SK-N-SH treated with all-trans-retinoic acid at 6 μM for 48 hours (cell line): ENCODE measurements at regions not wholly inside any gene's neighbourhood (a gene's known extent, or its start where the extent isn't known, plus 50 kb on each side); places are given as distances from the start of the nearest gene placed in this dataset.

Source experiments
- ATAC-seq: fragments of 200-7000 bp; cut with Tn5 transposase; 3 replicates; pipeline ENCODE4 v1.9.1; 2020; ENCODE audit warnings: mild to moderate bottlenecking, moderate library complexity
- BACH2 ChIP-seq: fragments of 250-450 bp; sonication (Bioruptor Pico); IDR thresholded peaks from 2 replicates; pipeline ENCODE4 v1.9.0; 2021; ENCODE audit warnings: mild to moderate bottlenecking, borderline replicate concordance
- CREB5 ChIP-seq: fragments of 250-450 bp; sonication (Bioruptor Pico); IDR thresholded peaks from 2 replicates; pipeline ENCODE4 v1.5.1; 2020; ENCODE audit warnings: low read depth, mild to moderate bottlenecking, moderate library complexity
- CSDC2 ChIP-seq: fragments of 250-450 bp; sonication (Bioruptor Pico); IDR thresholded peaks from 2 replicates; pipeline ENCODE4 v1.5.0; 2020; ENCODE audit warnings: mild to moderate bottlenecking, moderate library complexity
- CSRNP3 ChIP-seq: fragments of 250-450 bp; sonication (Bioruptor Pico); IDR thresholded peaks from 2 replicates; pipeline ENCODE4 v1.5.1; 2021; ENCODE audit warnings: mild to moderate bottlenecking, moderate library complexity
- ESRRG ChIP-seq: fragments of 250-450 bp; sonication (Bioruptor Pico); IDR thresholded peaks from 2 replicates; pipeline ENCODE4 v1.6.1; 2021; ENCODE audit warnings: mild to moderate bottlenecking
- OSR1 ChIP-seq: fragments of 250-450 bp; sonication (Bioruptor Pico); IDR thresholded peaks from 2 replicates; pipeline ENCODE4 v1.8.0; 2022; ENCODE audit warnings: moderate library complexity, mild to moderate bottlenecking, inconsistent platforms
- PATZ1 ChIP-seq: fragments of 250-450 bp; sonication (Bioruptor Pico); IDR thresholded peaks from 2 replicates; pipeline ENCODE4 v1.8.0; 2020; ENCODE audit warnings: mild to moderate bottlenecking, moderate library complexity, borderline replicate concordance
- POU6F1 ChIP-seq: fragments of 250-450 bp; sonication (Bioruptor Pico); IDR thresholded peaks from 2 replicates; pipeline ENCODE4 v1.8.0; 2021; ENCODE audit warnings: low read depth, mild to moderate bottlenecking, moderate library complexity, borderline replicate concordance
- PPARA ChIP-seq: fragments of 250-450 bp; sonication (Bioruptor Pico); IDR thresholded peaks from 2 replicates; pipeline ENCODE4 v1.5.0; 2020; ENCODE audit warnings: mild to moderate bottlenecking, borderline replicate concordance
- RARB ChIP-seq: fragments of 250-450 bp; sonication (Bioruptor Pico); IDR thresholded peaks from 2 replicates; pipeline ENCODE4 v1.8.0; 2021; ENCODE audit warnings: mild to moderate bottlenecking, moderate library complexity
- TCF4 ChIP-seq: fragments of 250-450 bp; sonication (Bioruptor Pico); IDR thresholded peaks from 2 replicates; pipeline ENCODE4 v1.8.0; 2021; ENCODE audit warnings: mild to moderate bottlenecking, moderate library complexity, borderline replicate concordance
- TOX ChIP-seq: fragments of 250-450 bp; sonication (Bioruptor Pico); IDR thresholded peaks from 2 replicates; pipeline ENCODE4 v1.8.0; 2021; ENCODE audit warnings: mild to moderate bottlenecking, moderate library complexity, borderline replicate concordance
- TSHZ2 ChIP-seq: fragments of 250-450 bp; sonication (Bioruptor Pico); IDR thresholded peaks from 2 replicates; pipeline ENCODE4 v1.5.0; 2020; ENCODE audit warnings: mild to moderate bottlenecking, moderate library complexity
- ZC3H10 ChIP-seq: fragments of 250-450 bp; sonication (Bioruptor Pico); IDR thresholded peaks from 2 replicates; pipeline ENCODE4 v1.5.1; 2021; ENCODE audit warnings: mild to moderate bottlenecking, moderate library complexity
- ZFP3 ChIP-seq: fragments of 250-450 bp; sonication (Bioruptor Pico); IDR thresholded peaks from 2 replicates; pipeline ENCODE4 v1.5.0; 2020; ENCODE audit warnings: mild to moderate bottlenecking, moderate library complexity
- ZNF565 ChIP-seq: fragments of 450-650 bp; formaldehyde crosslinking; conservative IDR thresholded peaks from 2 replicates; pipeline ENCODE4 v1.5.0; 2020; ENCODE audit warnings: low read depth, mild to moderate bottlenecking, moderate library complexity
- ZNF70 ChIP-seq: fragments of 450-650 bp; formaldehyde crosslinking; IDR thresholded peaks from 2 replicates; pipeline ENCODE4 v1.5.0; 2020; ENCODE audit warnings: mild to moderate bottlenecking, moderate library complexity
- ZNF8 ChIP-seq: fragments of 450-650 bp; formaldehyde crosslinking; IDR thresholded peaks from 2 replicates; pipeline ENCODE4 v1.5.0; 2020; ENCODE audit warnings: mild to moderate bottlenecking, moderate library complexity

GRCh38 chr10:120987359-120987758 lies 136.2 kb downstream of the WDR11 start:
- TF ChIP-seq ZNF8 (CRISPR knock-in tag) (no peak), BACH2 (no peak), ZFP3 (no peak), TOX (CRISPR knock-in tag) (no peak), PPARA (CRISPR knock-in tag) (no peak)
- ATAC-seq: no peak

- no peak for ATAC-seq
- TF ChIP-seq CREB5 (CRISPR knock-in tag) (no peak), TCF4 (CRISPR knock-in tag) (no peak), RARB (CRISPR knock-in tag) (no peak), ZC3H10 (CRISPR knock-in tag) (no peak), POU6F1 (CRISPR knock-in tag) (no peak), TSHZ2 (CRISPR knock-in tag) (no peak), ZFP3 (no peak), TOX (CRISPR knock-in tag) (no peak)
These were observed 137.6 kb downstream of the WDR11 start for GRCh38 chr10:120988751-120989150.

- no peak for ATAC-seq
- TF ChIP-seq ZC3H10 (CRISPR knock-in tag): no peak
- no peak for TF ChIP-seq ZNF70
- TF ChIP-seq TSHZ2 (CRISPR knock-in tag): no peak
- TF ChIP-seq, all 23 proteins: peak for 0
These were observed 138.1 kb downstream of the WDR11 start for GRCh38 chr10:120989279-120989678.

- ATAC-seq: no peak
- TF ChIP-seq CSRNP3 (CRISPR knock-in tag) (no peak), CREB5 (CRISPR knock-in tag) (no peak), TOX (CRISPR knock-in tag) (no peak), CSDC2 (no peak), OSR1 (CRISPR knock-in tag) (no peak), PATZ1 (CRISPR knock-in tag) (no peak), ZNF565 (CRISPR knock-in tag) (no peak), ESRRG (CRISPR knock-in tag) (no peak), TSHZ2 (CRISPR knock-in tag) (no peak), ZFP3 (no peak)
These were observed 138.9 kb downstream of the WDR11 start for GRCh38 chr10:120989996-120990598.
